CD4-positive, alpha-beta memory T cell (primary cell): ENCODE measurements at regions not wholly inside any gene's neighbourhood (a gene's known extent, or its start where the extent isn't known, plus 50 kb on each side); places are given as distances from the start of the nearest gene placed in this dataset.

Source experiments
- CTCF ChIA-PET: fragments of 350-600 bp; sonication (Branson Sonifier 250); formaldehyde crosslinking; loops from one replicate; lab custom pipeline; 2021; ENCODE audit warnings: inconsistent platforms; ENCODE audit not compliant: partially characterized antibody; lab: Charles Lee
- POLR2A ChIA-PET: fragments of 350-600 bp; sonication (Branson Sonifier 250); formaldehyde crosslinking; loops from one replicate; lab custom pipeline; 2021; ENCODE audit not compliant: partially characterized antibody; lab: Charles Lee
- DNase-seq, 5 donors: peaks; one replicate each; pipeline versions ENCODE4 v3.0.0 to v3.0.0-alpha.2; 2020 to 2022; ENCODE audit warnings: mixed read lengths in 1 of 5
- H3K27ac ChIP-seq: one replicate; pipeline ENCODE4 v1.7.0; 2013; ENCODE audit warnings: low read depth, low read length
- H3K27me3 ChIP-seq: 2 replicates; pipeline ENCODE4 v1.7.0; 2013; ENCODE audit warnings: mild to moderate bottlenecking, low read length, moderate library complexity; ENCODE audit not compliant: insufficient read depth
- H3K36me3 ChIP-seq: 2 replicates; pipeline ENCODE4 v1.7.0; 2013; ENCODE audit warnings: mild to moderate bottlenecking, low read length, moderate library complexity; ENCODE audit not compliant: insufficient read depth
- H3K4me1 ChIP-seq: 2 replicates; pipeline ENCODE4 v1.7.0; 2013; ENCODE audit warnings: mild to moderate bottlenecking, low read length, moderate library complexity; ENCODE audit not compliant: insufficient read depth
- H3K4me3 ChIP-seq, 2 donors: one replicate each; pipeline ENCODE4 v1.7.0; 2013; ENCODE audit warnings: low read length in 2 of 2, mild to moderate bottlenecking in 1 of 2
- H3K9me3 ChIP-seq, 2 donors: one replicate each; pipeline ENCODE4 v1.7.0; 2013; ENCODE audit warnings: low read length in 2 of 2, control low read depth in 1 of 2; ENCODE audit not compliant: control insufficient read depth in 1 of 2
- H3K27ac Mint-ChIP-seq, 7 donors: one replicate each; pipeline ENCODE4 v1.8.0; 2020 to 2021; ENCODE audit warnings: mixed read lengths in 7 of 7, mild to moderate bottlenecking in 6 of 7, inconsistent platforms in 3 of 7, moderate library complexity in 3 of 7
- H3K27me3 Mint-ChIP-seq, 2 donors: one replicate each; pipeline ENCODE4 v1.8.0; 2020 to 2021; ENCODE audit warnings: mixed read lengths in 2 of 2
- H3K36me3 Mint-ChIP-seq, 2 donors: one replicate each; pipeline ENCODE4 v1.8.0; 2020 to 2021; ENCODE audit warnings: mixed read lengths in 2 of 2, inconsistent platforms in 1 of 2, mild to moderate bottlenecking in 1 of 2
- H3K4me1 Mint-ChIP-seq, 4 donors: one replicate each; pipeline ENCODE4 v1.8.0; 2020 to 2021; ENCODE audit warnings: mixed read lengths in 4 of 4, mild to moderate bottlenecking in 1 of 4
- H3K4me3 Mint-ChIP-seq, 8 donors: one replicate each; pipeline ENCODE4 v1.8.0; 2020 to 2021; ENCODE audit warnings: mixed read lengths in 8 of 8, mild to moderate bottlenecking in 7 of 8, moderate library complexity in 6 of 8, inconsistent platforms in 3 of 8
- H3K9me3 Mint-ChIP-seq, 8 donors: one replicate each; pipeline ENCODE4 v1.8.0; 2020 to 2021; ENCODE audit warnings: mixed read lengths in 8 of 8, mild to moderate bottlenecking in 5 of 8, inconsistent platforms in 3 of 8, moderate library complexity in 1 of 8
- intact Hi-C: fragments of 100-400 bp; cut with micrococcal nuclease; formaldehyde crosslinking; loops from one replicate; pipeline ENCODE4 v1.15.1; 2023

GRCh38 chr12:67820694-67821093 lies 168.6 kb upstream of the IFNG-AS1 start:
- no peaks in the 10 kb centered on the region for H3K27me3 ChIP-seq
- peaks cover 0 to 21% (median 19%) of the 10 kb centered on the region in 8 donors for H3K9me3 Mint-ChIP-seq
- DNase-seq = no peak
- intact Hi-C loops = no loop called here
- H3K4me1 ChIP-seq = no peaks in the 10 kb centered on the region
- no peak overlapping the region for H3K27ac Mint-ChIP-seq
- H3K4me1 Mint-ChIP-seq = no peaks in the 10 kb centered on the region
- no peak overlapping the region for H3K27ac ChIP-seq
- H3K4me3 ChIP-seq = no peak overlapping the region
- H3K9me3 ChIP-seq = peaks cover under 1 to 4% of the 10 kb centered on the region in 2 donors
- no peaks in the 10 kb centered on the region for H3K36me3 ChIP-seq
- ChIA-PET CTCF (no interaction called here), POLR2A (no interaction called here)
- no peak overlapping the region for H3K4me3 Mint-ChIP-seq
- H3K36me3 Mint-ChIP-seq = peaks cover 3 to 5% of the 10 kb centered on the region in 2 donors
- H3K27me3 Mint-ChIP-seq = no peaks in the 10 kb centered on the region

DNA sequence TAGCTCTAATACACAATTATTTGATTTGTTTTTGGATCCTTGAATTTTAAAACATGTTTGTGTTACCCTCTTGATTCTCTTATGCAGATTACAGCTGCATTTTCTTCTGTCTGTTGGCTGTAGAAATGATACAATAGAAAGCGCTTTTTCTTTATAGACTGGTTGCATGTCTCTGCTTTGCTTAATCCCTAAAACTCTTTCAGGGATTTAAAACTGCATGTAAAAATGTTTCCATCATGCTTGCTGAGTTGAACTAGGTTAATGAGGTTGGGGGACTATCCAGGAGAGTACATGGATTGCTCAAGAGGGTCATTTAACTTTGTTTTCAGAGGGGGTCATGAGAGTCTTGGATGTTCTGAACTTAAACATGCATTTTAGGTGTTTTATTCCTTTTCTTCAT lies 166.4 kb upstream of the IFNG-AS1 start:
- H3K4me1 Mint-ChIP-seq = peaks cover 4 to 8% (median 6%) of the 10 kb centered on the region in 4 donors
- H3K27ac Mint-ChIP-seq = no peak overlapping the region
- DNase-seq = no peak
- H3K9me3 Mint-ChIP-seq = no peaks in the 10 kb centered on the region
- H3K4me3 ChIP-seq = no peak overlapping the region
- no peaks in the 10 kb centered on the region for H3K36me3 Mint-ChIP-seq
- no peaks in the 10 kb centered on the region for H3K27me3 Mint-ChIP-seq
- peaks cover 5% of the 10 kb centered on the region for H3K4me1 ChIP-seq
- no peaks in the 10 kb centered on the region for H3K27me3 ChIP-seq
- H3K4me3 Mint-ChIP-seq = no peak overlapping the region
- CTCF ChIA-PET = no interaction called here
- H3K27ac ChIP-seq = no peak overlapping the region
- POLR2A ChIA-PET = no interaction called here
- no peaks in the 10 kb centered on the region for H3K9me3 ChIP-seq
- intact Hi-C loops = no loop called here
- H3K36me3 ChIP-seq = no peaks in the 10 kb centered on the region

- H3K9me3 ChIP-seq = no peaks in the 10 kb centered on the region
These were observed 163.1 kb upstream of the IFNG-AS1 start for GRCh38 chr12:67826148-67826547.

GRCh38 chr12:67826946-67827720 lies 162.1 kb upstream of the IFNG-AS1 start:
- CTCF ChIA-PET = no interaction called here
- H3K27ac Mint-ChIP-seq = peak overlapping the region in 4 of 7 donors; percentile 0 to 43 (median 17)
- Histone ChIP-seq H3K27me3 (no peaks in the 10 kb centered on the region), H3K9me3 (no peaks in the 10 kb centered on the region), H3K4me1 (peaks cover 17% of the 10 kb centered on the region), H3K36me3 (no peaks in the 10 kb centered on the region), H3K27ac (no peak overlapping the region), H3K4me3 (no peak overlapping the region)
- H3K4me1 Mint-ChIP-seq = peaks cover 14 to 25% (median 17%) of the 10 kb centered on the region in 4 donors
- DNase-seq = no peak
- H3K9me3 Mint-ChIP-seq = peaks cover 0 to 3% (median 0%) of the 10 kb centered on the region in 8 donors
- H3K36me3 Mint-ChIP-seq = no peaks in the 10 kb centered on the region
- POLR2A ChIA-PET = interaction anchor here (1.0 kb wide), 1 partner anchor 95 kb away, joined by 4 read pairs; no protein-coding TSS in a partner anchor
- H3K4me3 Mint-ChIP-seq = peak overlapping the region in 4 of 8 donors; percentile 68 to 85 (median 74)
- no peaks in the 10 kb centered on the region for H3K27me3 Mint-ChIP-seq
- intact Hi-C loops = no loop called here

More at GRCh38 chr12:67826148-67826547, 163.1 kb upstream of the IFNG-AS1 start:
- Histone ChIP-seq H3K4me1 (peaks cover 17% of the 10 kb centered on the region), H3K36me3 (no peaks in the 10 kb centered on the region), H3K27ac (no peak overlapping the region), H3K4me3 (no peak overlapping the region), H3K27me3 (no peaks in the 10 kb centered on the region)
- Mint-ChIP-seq H3K36me3 (no peaks in the 10 kb centered on the region), H3K4me3 (no peak overlapping the region), H3K27ac (no peak overlapping the region), H3K4me1 (peaks cover 14 to 25% (median 17%) of the 10 kb centered on the region in 4 donors), H3K27me3 (no peaks in the 10 kb centered on the region), H3K9me3 (peaks cover 0 to 3% (median 0%) of the 10 kb centered on the region in 8 donors)
- POLR2A ChIA-PET = no interaction called here
- DNase-seq = no peak
- intact Hi-C loops = no loop called here
- CTCF ChIA-PET = no interaction called here

DNA sequence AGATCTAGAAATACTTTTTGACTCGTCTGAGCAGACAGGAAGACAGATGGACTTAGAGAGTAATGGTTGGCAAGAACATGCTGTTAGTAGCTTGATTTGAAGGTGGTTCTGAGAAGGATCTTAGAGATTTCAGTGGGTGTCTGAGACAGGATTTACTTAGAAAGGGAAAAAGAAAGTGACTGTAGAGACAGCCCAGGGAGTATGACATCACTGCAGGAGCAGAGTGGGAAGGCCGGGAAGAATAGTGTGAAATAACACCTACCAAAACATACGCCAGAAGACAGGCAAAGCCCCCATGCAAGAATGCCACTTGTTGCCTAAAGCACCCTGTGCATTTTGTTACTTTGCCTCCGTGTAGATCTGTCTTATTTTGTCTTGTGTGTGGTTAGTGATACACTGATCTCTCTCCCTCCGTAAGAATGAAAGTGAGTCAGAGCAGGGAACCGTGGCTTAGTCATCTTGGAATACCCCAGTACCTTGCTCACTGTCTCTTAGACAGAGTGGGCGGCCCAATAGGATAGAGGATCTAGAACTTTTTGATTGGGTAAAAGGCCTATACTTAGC lies 161.3 kb upstream of the IFNG-AS1 start:
- peaks cover 0 to 3% (median 0%) of the 10 kb centered on the region in 8 donors for H3K9me3 Mint-ChIP-seq
- CTCF ChIA-PET = no interaction called here
- peak overlapping the region; percentile 0 to 83 (median 15) for H3K27ac Mint-ChIP-seq
- no peaks in the 10 kb centered on the region for H3K27me3 ChIP-seq
- H3K4me3 ChIP-seq = no peak overlapping the region
- no peaks in the 10 kb centered on the region for H3K27me3 Mint-ChIP-seq
- peak in 2 of 5 donors; percentile 2 to 67 for DNase-seq
- POLR2A ChIA-PET = interaction anchor here (0.6 kb wide), 1 partner anchor 10 kb away, joined by 4 read pairs; no protein-coding TSS in a partner anchor
- no peaks in the 10 kb centered on the region for H3K9me3 ChIP-seq
- intact Hi-C loops = no loop called here
- peaks cover 14 to 25% (median 17%) of the 10 kb centered on the region in 4 donors for H3K4me1 Mint-ChIP-seq
- H3K4me3 Mint-ChIP-seq = peak overlapping the region; percentile 47 to 85 (median 70)
- H3K36me3 ChIP-seq = no peaks in the 10 kb centered on the region
- H3K36me3 Mint-ChIP-seq = no peaks in the 10 kb centered on the region
- H3K27ac ChIP-seq = no peak overlapping the region
- H3K4me1 ChIP-seq = peaks cover 17% of the 10 kb centered on the region

DNA sequence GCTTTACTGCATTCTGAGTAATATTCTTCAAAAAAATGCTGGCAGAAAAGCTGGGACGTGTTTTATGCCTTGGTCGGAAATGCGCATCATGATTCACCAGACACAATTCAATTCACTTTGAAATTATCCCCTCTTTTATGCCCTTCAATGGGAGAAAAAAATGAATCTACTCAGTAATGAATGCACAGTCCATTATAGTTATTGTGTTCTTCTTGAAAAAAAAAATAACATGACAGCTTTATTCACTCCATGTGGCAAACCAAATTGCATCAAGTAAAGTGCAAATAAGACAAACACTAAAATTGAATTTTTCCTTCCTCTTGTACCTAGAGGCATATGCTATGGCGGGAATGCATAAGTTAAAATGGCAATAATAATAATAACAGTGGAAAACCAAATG lies 159.4 kb upstream of the IFNG-AS1 start:
- DNase-seq = no peak
- Mint-ChIP-seq H3K36me3 (no peaks in the 10 kb centered on the region), H3K27ac (no peak overlapping the region), H3K4me1 (peaks cover 14 to 25% (median 17%) of the 10 kb centered on the region in 4 donors), H3K4me3 (no peak overlapping the region), H3K9me3 (peaks cover 0 to 4% (median 0%) of the 10 kb centered on the region in 8 donors), H3K27me3 (no peaks in the 10 kb centered on the region)
- H3K36me3 ChIP-seq = no peaks in the 10 kb centered on the region
- no peaks in the 10 kb centered on the region for H3K9me3 ChIP-seq
- intact Hi-C loops = no loop called here
- H3K4me3 ChIP-seq = no peak overlapping the region
- H3K4me1 ChIP-seq = peaks cover 17% of the 10 kb centered on the region
- no peaks in the 10 kb centered on the region for H3K27me3 ChIP-seq
- ChIA-PET CTCF (no interaction called here), POLR2A (no interaction called here)
- no peak overlapping the region for H3K27ac ChIP-seq

GRCh38 chr12:67832155-67832554 lies 157.1 kb upstream of the IFNG-AS1 start:
- Histone ChIP-seq H3K4me3 (no peak overlapping the region), H3K27me3 (no peaks in the 10 kb centered on the region), H3K9me3 (no peaks in the 10 kb centered on the region), H3K27ac (no peak overlapping the region), H3K4me1 (peaks cover 17% of the 10 kb centered on the region), H3K36me3 (no peaks in the 10 kb centered on the region)
- H3K4me3 Mint-ChIP-seq = no peak overlapping the region
- ChIA-PET POLR2A (no interaction called here), CTCF (no interaction called here)
- H3K4me1 Mint-ChIP-seq = peaks cover 14 to 24% (median 17%) of the 10 kb centered on the region in 4 donors
- intact Hi-C loops = no loop called here
- no peak overlapping the region for H3K27ac Mint-ChIP-seq
- H3K27me3 Mint-ChIP-seq = peaks cover 0 to 3% of the 10 kb centered on the region in 2 donors
- H3K36me3 Mint-ChIP-seq = no peaks in the 10 kb centered on the region
- H3K9me3 Mint-ChIP-seq = peaks cover 0 to 6% (median 2%) of the 10 kb centered on the region in 8 donors
- DNase-seq = no peak
